ENCODE measurements at regions not wholly inside any gene's neighbourhood (a gene's known extent, or its start where the extent isn't known, plus 50 kb on each side); places are given as distances from the start of the nearest gene placed in this dataset.

- no peak for DNase-seq
- H3K4me3 ChIP-seq: no peak overlapping the region
- no peak overlapping the region for H3K27ac ChIP-seq
- H3K27me3 ChIP-seq (replicated peaks in 1 of 7): no peaks in the 10 kb centered on the region
- WGBS, 5 donors: 84 to 97% (median 92%) methylated on average over 9 of the region's 9 CpGs
- TF ChIP-seq CTCF (IDR thresholded peaks at IDR 0.05 in 8 of 11, conservative IDR thresholded peaks at IDR 0.05 in 3 of 11) (no peak), POLR2A (IDR thresholded peaks at IDR 0.05) (no peak), POLR2AphosphoS5 (IDR thresholded peaks at IDR 0.05) (no peak)
- no peaks in the 10 kb centered on the region for H3K9me3 ChIP-seq
- H3K36me3 ChIP-seq: peaks cover 0 to 7% (median 0%) of the 10 kb centered on the region in 6 donors
- H3K4me1 ChIP-seq: peaks cover 29 to 94% (median 63%) of the 10 kb centered on the region in 6 donors
- intact Hi-C loops (cut with DNase I; ENCODE audit: low total_unique reads): no loop called here
Measured at GRCh38 chr12:124503305-124503704, 64.1 kb downstream of the NCOR2 start.

- peaks cover 0 to 7% (median 0%) of the 10 kb centered on the region in 6 donors for H3K36me3 ChIP-seq
- peaks cover 32 to 94% (median 63%) of the 10 kb centered on the region in 6 donors for H3K4me1 ChIP-seq
- WGBS, 5 donors: 89 to 96% (median 94%) methylated on average over 10 of the region's 10 CpGs
- no peaks in the 10 kb centered on the region for H3K27me3 ChIP-seq (replicated peaks in 1 of 7)
- no peak overlapping the region for H3K4me3 ChIP-seq
- H3K27ac ChIP-seq: no peak overlapping the region
- no peak for TF ChIP-seq POLR2AphosphoS5 (IDR thresholded peaks at IDR 0.05)
- no peaks in the 10 kb centered on the region for H3K9me3 ChIP-seq
- DNase-seq: no peak
- intact Hi-C loops (cut with DNase I; ENCODE audit: low total_unique reads): no loop called here
Measured at GRCh38 chr12:124502379-124502778, 65.0 kb downstream of the NCOR2 start.

GRCh38 chr12:124501827-124502226 lies 65.6 kb downstream of the NCOR2 start:
- H3K27me3 ChIP-seq (replicated peaks in 1 of 7): no peaks in the 10 kb centered on the region
- intact Hi-C loops (cut with DNase I; ENCODE audit: low total_unique reads): no loop called here
- H3K36me3 ChIP-seq: peaks cover 0 to 7% (median 0%) of the 10 kb centered on the region in 6 donors
- H3K27ac ChIP-seq: no peak overlapping the region
- no peak for TF ChIP-seq POLR2A (IDR thresholded peaks at IDR 0.05)
- no peak for TF ChIP-seq CTCF (IDR thresholded peaks at IDR 0.05 in 8 of 11, conservative IDR thresholded peaks at IDR 0.05 in 3 of 11)
- no peak for TF ChIP-seq POLR2AphosphoS5 (IDR thresholded peaks at IDR 0.05)
- H3K4me1 ChIP-seq: peaks cover 34 to 94% (median 63%) of the 10 kb centered on the region in 6 donors
- WGBS, 5 donors: 83 to 88% (median 86%) methylated on average over 15 to 16 of the region's 16 CpGs
- H3K4me3 ChIP-seq: no peak overlapping the region
- no peak for DNase-seq
- no peaks in the 10 kb centered on the region for H3K9me3 ChIP-seq

GRCh38 chr12:124501112-124501561 lies 66.3 kb downstream of the NCOR2 start:
- Histone ChIP-seq H3K27me3 (replicated peaks in 1 of 7) (no peaks in the 10 kb centered on the region), H3K4me1 (peaks cover 35 to 94% (median 63%) of the 10 kb centered on the region in 6 donors), H3K4me3 (no peak overlapping the region), H3K36me3 (peaks cover 0 to 7% (median 0%) of the 10 kb centered on the region in 6 donors), H3K27ac (no peak overlapping the region), H3K9me3 (no peaks in the 10 kb centered on the region)
- TF ChIP-seq POLR2AphosphoS5 (IDR thresholded peaks at IDR 0.05) (no peak), CTCF (IDR thresholded peaks at IDR 0.05 in 8 of 11, conservative IDR thresholded peaks at IDR 0.05 in 3 of 11) (no peak), POLR2A (IDR thresholded peaks at IDR 0.05) (no peak)
- no peak for DNase-seq
- WGBS, 5 donors: 34 to 76% (median 72%) methylated on average over 4 to 17 of the region's 17 CpGs
- intact Hi-C loops (cut with DNase I; ENCODE audit: low total_unique reads): no loop called here

GRCh38 chr12:124499898-124500244 lies 67.5 kb downstream of the NCOR2 start:
- Histone ChIP-seq H3K27ac (peak overlapping the region in 1 of 8 donors; percentile 66), H3K4me1 (peaks cover 27 to 94% (median 57%) of the 10 kb centered on the region in 6 donors), H3K4me3 (no peak overlapping the region), H3K36me3 (peaks cover 0 to 14% (median 2%) of the 10 kb centered on the region in 6 donors), H3K9me3 (no peaks in the 10 kb centered on the region), H3K27me3 (replicated peaks in 1 of 7) (no peaks in the 10 kb centered on the region)
- intact Hi-C loops (cut with DNase I; ENCODE audit: low total_unique reads): no loop called here
- TF ChIP-seq POLR2A (IDR thresholded peaks at IDR 0.05) (no peak), POLR2AphosphoS5 (IDR thresholded peaks at IDR 0.05) (no peak), CTCF (IDR thresholded peaks at IDR 0.05 in 8 of 11, conservative IDR thresholded peaks at IDR 0.05 in 3 of 11) (no peak)
- peak; percentile 76 for DNase-seq
- WGBS, 5 donors: 61 to 89% (median 79%) methylated on average over 9 to 11 of the region's 11 CpGs
